Rectal smooth muscle tissue (tissue), 1 donor: ENCODE measurements at regions not wholly inside any gene's neighbourhood (a gene's known extent, or its start where the extent isn't known, plus 50 kb on each side); places are given as distances from the start of the nearest gene placed in this dataset.

Source experiments
- H3K27ac ChIP-seq: one replicate; pipeline ENCODE4 v1.7.0; 2013; ENCODE audit warnings: low read depth, low read length, inconsistent platforms
- H3K27me3 ChIP-seq: one replicate; pipeline ENCODE4 v1.7.0; 2013; ENCODE audit warnings: low read length; ENCODE audit not compliant: control insufficient read depth, insufficient read depth
- H3K36me3 ChIP-seq: one replicate; pipeline ENCODE4 v1.7.0; 2013; ENCODE audit warnings: low read length; ENCODE audit not compliant: control insufficient read depth, insufficient read depth
- H3K4me1 ChIP-seq: one replicate; pipeline ENCODE4 v1.7.0; 2013; ENCODE audit warnings: low read length; ENCODE audit not compliant: control insufficient read depth, insufficient read depth
- H3K4me3 ChIP-seq: one replicate; pipeline ENCODE4 v1.7.0; 2013; ENCODE audit warnings: low read length
- H3K9ac ChIP-seq: one replicate; pipeline ENCODE4 v1.7.0; 2013; ENCODE audit warnings: low read length

DNA sequence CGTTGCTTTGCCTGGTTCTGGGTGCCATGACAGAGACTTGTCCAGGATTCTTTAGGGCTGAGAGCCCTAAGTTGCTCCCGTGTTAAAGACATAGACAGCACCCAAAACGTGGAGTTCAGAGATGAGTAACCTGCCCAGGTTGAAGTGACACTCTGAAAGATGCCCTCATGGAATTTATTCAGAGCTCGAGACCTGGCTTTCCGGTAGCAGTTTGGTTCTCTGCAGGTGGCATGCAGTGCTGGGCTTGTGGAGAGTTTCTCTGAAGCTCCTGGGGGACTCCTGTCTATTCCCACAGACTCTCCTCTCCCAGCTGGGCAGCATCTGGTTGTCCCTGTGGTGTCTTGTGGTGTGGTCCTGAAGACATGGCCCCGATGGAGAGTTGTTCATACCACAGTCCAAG is 241.0 kb downstream of the RHOU start:
- Histone ChIP-seq H3K4me3 (no peak overlapping the region), H3K9ac (no peak overlapping the region), H3K27ac (no peak overlapping the region), H3K27me3 (no peaks in the 10 kb centered on the region), H3K36me3 (no peaks in the 10 kb centered on the region), H3K4me1 (peaks cover 8% of the 10 kb centered on the region)

- Histone ChIP-seq H3K9ac (no peak overlapping the region), H3K27ac (no peak overlapping the region), H3K27me3 (no peaks in the 10 kb centered on the region), H3K4me1 (peaks cover 8% of the 10 kb centered on the region), H3K36me3 (no peaks in the 10 kb centered on the region), H3K4me3 (no peak overlapping the region)
These were observed 242.0 kb downstream of the RHOU start for GRCh38 chr1:228977307-228977706.

- no peak overlapping the region for H3K4me3 ChIP-seq
- H3K27me3 ChIP-seq: no peaks in the 10 kb centered on the region
- H3K4me1 ChIP-seq: peaks cover 8% of the 10 kb centered on the region
- no peaks in the 10 kb centered on the region for H3K36me3 ChIP-seq
- H3K27ac ChIP-seq: no peak overlapping the region
- H3K9ac ChIP-seq: no peak overlapping the region
These were observed 242.5 kb downstream of the RHOU start for GRCh38 chr1:228977741-228978140.

- Histone ChIP-seq H3K27me3 (no peaks in the 10 kb centered on the region), H3K36me3 (no peaks in the 10 kb centered on the region), H3K27ac (no peak overlapping the region), H3K4me1 (peaks cover 8% of the 10 kb centered on the region), H3K4me3 (peak overlapping the region; percentile 12), H3K9ac (no peak overlapping the region)
These were observed 243.4 kb downstream of the RHOU start for GRCh38 chr1:228978484-228979324.

- no peak overlapping the region for H3K4me3 ChIP-seq
- no peak overlapping the region for H3K27ac ChIP-seq
- H3K9ac ChIP-seq: no peak overlapping the region
- H3K36me3 ChIP-seq: no peaks in the 10 kb centered on the region
- H3K4me1 ChIP-seq: peaks cover 8% of the 10 kb centered on the region
- H3K27me3 ChIP-seq: no peaks in the 10 kb centered on the region
These were observed 244.0 kb downstream of the RHOU start for GRCh38 chr1:228979325-228979699.

- Histone ChIP-seq H3K36me3 (no peaks in the 10 kb centered on the region), H3K27ac (no peak overlapping the region)
These were observed 244.5 kb downstream of the RHOU start for GRCh38 chr1:228979774-228980173.

GRCh38 chr1:228980232-228980937 is 245.1 kb downstream of the RHOU start:
- no peak overlapping the region for H3K27ac ChIP-seq
- H3K27me3 ChIP-seq: no peaks in the 10 kb centered on the region
- H3K4me1 ChIP-seq: peaks cover 8% of the 10 kb centered on the region
- H3K4me3 ChIP-seq: no peak overlapping the region
- no peaks in the 10 kb centered on the region for H3K36me3 ChIP-seq
- H3K9ac ChIP-seq: no peak overlapping the region

More at GRCh38 chr1:228979774-228980173, 244.5 kb downstream of the RHOU start:
- Histone ChIP-seq H3K4me1 (peaks cover 8% of the 10 kb centered on the region), H3K27me3 (no peaks in the 10 kb centered on the region), H3K9ac (no peak overlapping the region), H3K4me3 (no peak overlapping the region)

DNA sequence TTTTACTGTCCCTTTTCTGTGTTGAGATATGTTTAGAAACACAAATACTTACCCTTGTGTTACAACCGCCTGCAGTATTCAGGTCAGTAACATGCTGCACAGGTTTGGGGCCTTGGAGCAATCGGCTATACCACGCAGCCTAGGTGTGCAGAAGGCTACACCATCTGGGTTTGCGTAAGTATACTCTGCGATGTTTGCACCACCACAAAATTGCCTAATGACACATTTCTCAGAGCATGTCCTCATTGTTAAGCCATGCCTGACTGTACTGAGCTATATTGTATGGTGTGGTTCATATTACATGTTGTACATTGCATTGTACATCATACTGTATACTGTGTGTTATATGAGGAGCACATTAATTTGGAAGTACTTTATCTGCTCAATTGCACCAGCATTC is 247.4 kb downstream of the RHOU start:
- Histone ChIP-seq H3K36me3 (no peaks in the 10 kb centered on the region), H3K9ac (no peak overlapping the region), H3K4me1 (peaks cover 16% of the 10 kb centered on the region), H3K27ac (no peak overlapping the region), H3K4me3 (no peak overlapping the region), H3K27me3 (no peaks in the 10 kb centered on the region)

GRCh38 chr1:228983231-228983660 is 248.0 kb downstream of the RHOU start:
- Histone ChIP-seq H3K36me3 (no peaks in the 10 kb centered on the region), H3K4me1 (peaks cover 16% of the 10 kb centered on the region), H3K27ac (no peak overlapping the region)

GRCh38 chr1:228983661-228984060 is 248.4 kb downstream of the RHOU start:
- Histone ChIP-seq H3K4me1 (peaks cover 14% of the 10 kb centered on the region), H3K27ac (no peak overlapping the region), H3K4me3 (no peak overlapping the region), H3K9ac (no peak overlapping the region), H3K27me3 (no peaks in the 10 kb centered on the region), H3K36me3 (no peaks in the 10 kb centered on the region)

More at GRCh38 chr1:228983231-228983660, 248.0 kb downstream of the RHOU start:
- no peak overlapping the region for H3K4me3 ChIP-seq
- no peak overlapping the region for H3K9ac ChIP-seq
- H3K27me3 ChIP-seq: no peaks in the 10 kb centered on the region

DNA sequence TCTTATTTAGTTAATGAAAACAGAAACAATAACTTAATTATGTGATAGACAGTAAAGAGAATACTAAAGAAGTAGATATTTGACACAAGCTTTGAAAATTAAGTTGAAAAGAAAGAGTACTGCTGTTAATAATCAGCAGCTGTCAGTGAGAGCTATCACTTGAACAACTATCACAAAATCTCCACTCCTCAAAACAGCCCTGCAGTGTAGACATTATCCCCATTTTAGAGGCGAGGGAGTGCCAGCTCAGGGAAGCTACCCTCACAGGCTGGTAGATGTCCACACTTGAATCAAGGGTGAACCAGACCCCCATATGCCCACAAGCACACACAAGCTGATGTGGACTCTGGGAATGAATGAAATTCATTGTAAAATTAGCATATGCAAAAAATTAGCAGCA is 248.8 kb downstream of the RHOU start:
- no peak overlapping the region for H3K27ac ChIP-seq

GRCh38 chr1:228984646-228985631 is 249.7 kb downstream of the RHOU start:
- no peak overlapping the region for H3K27ac ChIP-seq
- H3K36me3 ChIP-seq: no peaks in the 10 kb centered on the region
- no peak overlapping the region for H3K4me3 ChIP-seq
- H3K27me3 ChIP-seq: no peaks in the 10 kb centered on the region
- peaks cover 18% of the 10 kb centered on the region for H3K4me1 ChIP-seq
- no peak overlapping the region for H3K9ac ChIP-seq

More for the DNA sequence above, 248.8 kb downstream of the RHOU start:
- H3K36me3 ChIP-seq: no peaks in the 10 kb centered on the region
- H3K4me3 ChIP-seq: no peak overlapping the region
- H3K4me1 ChIP-seq: peaks cover 14% of the 10 kb centered on the region
- no peak overlapping the region for H3K9ac ChIP-seq
- H3K27me3 ChIP-seq: no peaks in the 10 kb centered on the region
